ENCODE measurements at regions not wholly inside any gene's neighbourhood (a gene's known extent, or its start where the extent isn't known, plus 50 kb on each side); places are given as distances from the start of the nearest gene placed in this dataset.
A peak's percentile ranks its signal among the peaks of the same experiment; 100 is the strongest.

GRCh38 chr6:48200869-48201390 is 89.9 kb upstream of the PTCHD4 start:
- no peak for DNase-seq

GRCh38 chr6:48199499-48199898 is 88.5 kb upstream of the PTCHD4 start:
- peak; percentile 8 for DNase-seq

- DNase-seq: no peak
Observed at GRCh38 chr6:48197941-48198340, 86.9 kb upstream of the PTCHD4 start.

GRCh38 chr6:48194596-48195295 is 83.7 kb upstream of the PTCHD4 start:
- DNase-seq: no peak

- DNase-seq: no peak
Observed at GRCh38 chr6:48188158-48188557, 77.2 kb upstream of the PTCHD4 start.

GRCh38 chr6:48186746-48187145 is 75.7 kb upstream of the PTCHD4 start:
- DNase-seq: no peak

- no peak for DNase-seq
Observed at GRCh38 chr6:48184648-48185047, 73.7 kb upstream of the PTCHD4 start.

- no peak for DNase-seq
Observed at GRCh38 chr6:48183811-48184605, 73.0 kb upstream of the PTCHD4 start.

GRCh38 chr6:48183178-48183577 is 72.2 kb upstream of the PTCHD4 start:
- DNase-seq: no peak

- no peak for DNase-seq
Observed at GRCh38 chr6:48178700-48179099, 67.7 kb upstream of the PTCHD4 start.

- DNase-seq: no peak
Observed at GRCh38 chr6:48177786-48178185, 66.8 kb upstream of the PTCHD4 start.

GRCh38 chr6:48176645-48177308 is 65.8 kb upstream of the PTCHD4 start:
- no peak for DNase-seq

GRCh38 chr6:48169635-48170034 is 58.6 kb upstream of the PTCHD4 start:
- no peak for DNase-seq

Data from NCI-H82 (cell line).